Left hindlimb (tissue), 1 donor: ENCODE measurements at regions not wholly inside any gene's neighbourhood (a gene's known extent, or its start where the extent isn't known, plus 50 kb on each side); places are given as distances from the start of the nearest gene placed in this dataset.
"Not testable (repeated sequence)": the region's sequence is repeated elsewhere in the genome, so short reads cannot be mapped to it uniquely, and the experiment has no call there.

Experiments
- DNase-seq: peaks from one replicate; pipeline ENCODE4 v3.0.0-alpha.2; 2018

DNA sequence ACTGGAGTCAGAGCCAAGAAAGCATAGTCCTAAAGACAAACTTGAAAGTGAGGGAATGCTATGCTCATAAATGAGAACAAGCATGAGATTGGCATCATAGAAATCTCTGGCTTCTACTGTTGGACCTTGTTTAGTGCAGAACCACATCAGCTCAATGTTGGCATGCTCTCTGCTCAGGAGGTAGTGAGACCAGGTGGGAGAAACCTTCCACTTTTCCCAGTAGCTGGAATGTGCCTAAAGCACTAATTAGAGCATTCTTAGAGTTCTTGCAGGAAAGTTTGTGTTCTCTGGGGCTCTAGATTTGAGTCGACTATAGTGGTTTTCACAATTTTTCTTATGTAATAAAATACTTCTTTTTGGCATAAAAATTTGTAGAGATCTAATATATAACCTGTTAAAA is 159.7 kb upstream of the PRICKLE1 start:
- no peak for DNase-seq

DNA sequence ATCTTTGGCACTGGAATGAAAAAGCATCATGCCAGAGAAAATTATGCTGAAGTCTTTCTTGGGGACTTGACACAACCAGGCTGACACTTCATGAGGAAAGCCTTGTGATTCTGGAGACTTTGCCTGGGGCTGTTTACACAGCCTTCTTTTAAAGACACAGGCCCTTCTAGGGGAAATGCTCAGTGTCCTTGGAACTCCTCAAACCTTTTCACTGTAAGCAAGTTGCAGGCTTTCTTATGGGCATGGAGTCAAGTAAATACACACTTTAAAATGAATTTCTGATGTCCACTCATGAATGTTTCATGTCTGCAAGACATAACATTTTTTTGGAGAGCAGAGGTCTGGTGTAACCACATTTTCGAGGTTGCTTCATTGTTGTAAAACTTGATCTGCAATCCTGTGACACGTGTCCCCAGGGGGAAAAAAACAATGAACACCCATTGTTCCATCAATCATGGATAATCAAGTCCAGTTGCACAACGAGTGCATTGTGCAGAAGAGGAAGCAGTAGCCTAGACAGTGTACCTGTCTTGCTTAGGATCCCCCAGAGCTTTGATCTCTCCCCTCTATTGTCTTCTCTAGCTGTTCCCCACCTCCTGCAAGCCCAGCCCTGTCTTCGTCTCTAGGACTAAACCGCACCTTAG is 155.1 kb upstream of the PRICKLE1 start:
- DNase-seq: no peak

DNA sequence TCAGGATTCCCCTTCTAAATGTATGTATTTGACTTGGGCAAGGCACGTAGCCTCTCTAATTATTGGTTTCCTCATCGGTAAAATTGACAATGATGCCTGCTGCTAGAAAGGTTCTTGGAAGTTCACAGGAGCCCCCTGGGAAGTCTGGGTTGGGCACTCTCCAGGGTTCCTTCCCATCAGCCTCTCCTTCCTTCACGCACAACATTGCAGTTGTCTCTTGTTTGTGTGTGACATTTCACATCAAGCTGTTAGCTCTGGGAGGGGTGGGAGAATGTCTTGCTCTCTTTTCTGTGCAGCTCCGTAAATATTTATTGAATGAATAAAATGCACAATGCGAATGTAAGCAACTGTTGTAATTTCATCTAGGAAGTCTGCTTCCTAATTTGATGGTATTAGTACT is 153.2 kb upstream of the PRICKLE1 start:
- peak; percentile 66 for DNase-seq

DNA sequence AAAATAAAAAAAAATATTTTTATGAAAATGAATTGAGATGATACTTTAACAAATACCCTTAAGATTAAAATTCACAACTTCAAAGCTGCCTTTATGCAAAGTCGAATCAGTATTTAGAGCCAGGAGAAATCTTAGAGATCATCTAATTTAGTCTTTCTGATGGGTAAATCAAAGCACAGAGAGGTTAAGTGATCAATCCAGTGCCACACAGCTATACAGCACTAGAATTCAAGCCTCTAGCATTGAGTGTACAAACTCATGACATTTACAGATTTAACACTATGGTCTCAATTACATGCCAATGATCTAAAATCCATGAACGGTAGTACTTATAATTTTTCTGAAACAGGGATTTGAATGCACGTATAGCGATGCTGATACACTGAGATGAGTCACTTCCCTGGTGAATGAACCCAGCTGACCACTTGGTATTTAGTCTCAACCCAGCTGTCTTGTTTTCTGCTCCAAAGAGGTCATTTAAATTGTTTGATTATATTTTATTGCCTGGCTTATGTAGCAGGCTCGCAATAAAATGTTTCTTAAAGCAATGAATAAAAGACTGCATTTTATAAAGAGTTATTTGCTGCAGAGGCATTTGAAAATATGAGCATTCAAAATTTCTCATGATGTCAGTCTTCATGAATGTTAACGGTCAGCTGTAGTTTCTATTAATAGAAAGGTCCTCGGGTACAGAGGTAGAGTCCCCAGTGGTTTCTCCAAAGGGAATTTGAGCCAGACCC is 152.4 kb upstream of the PRICKLE1 start:
- DNase-seq: no peak

DNA sequence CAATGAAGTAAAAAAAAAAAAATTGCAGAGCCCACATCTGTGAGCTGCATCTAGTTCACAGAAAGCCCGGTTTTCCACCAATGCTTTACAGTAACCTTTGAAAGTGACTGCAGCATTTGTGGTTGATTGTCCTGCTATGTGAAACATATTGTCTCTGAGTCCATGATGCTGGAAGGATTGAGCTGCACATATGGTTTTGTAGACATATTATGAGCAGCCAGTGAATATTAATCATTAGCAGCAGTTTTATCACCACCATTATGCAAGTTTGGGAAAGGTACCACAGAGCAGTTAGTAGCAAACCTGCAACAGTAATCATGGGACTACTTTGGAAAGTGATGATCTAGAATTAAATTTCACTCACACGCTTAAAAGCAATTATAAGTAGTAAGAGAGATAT is 151.5 kb upstream of the PRICKLE1 start:
- no peak for DNase-seq

DNA sequence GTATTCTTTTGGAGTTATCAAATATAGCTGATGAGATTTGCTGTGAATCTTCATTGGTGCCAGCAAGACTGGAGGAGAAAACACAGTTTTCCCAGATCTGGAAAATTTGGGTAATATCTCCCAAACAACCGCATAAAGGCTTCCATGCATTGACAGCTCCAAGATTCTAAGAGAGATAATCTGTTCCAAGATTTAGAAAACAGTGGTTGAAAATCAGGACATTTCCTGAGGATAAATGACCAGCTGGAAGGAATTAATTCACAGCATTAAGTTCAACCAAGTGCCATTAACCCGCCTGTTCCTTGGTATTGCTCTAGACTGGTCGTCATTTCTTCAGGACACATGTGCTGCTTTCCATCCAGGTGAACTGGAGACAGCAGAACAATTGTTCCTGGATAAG is 147.9 kb upstream of the PRICKLE1 start:
- no peak for DNase-seq

DNA sequence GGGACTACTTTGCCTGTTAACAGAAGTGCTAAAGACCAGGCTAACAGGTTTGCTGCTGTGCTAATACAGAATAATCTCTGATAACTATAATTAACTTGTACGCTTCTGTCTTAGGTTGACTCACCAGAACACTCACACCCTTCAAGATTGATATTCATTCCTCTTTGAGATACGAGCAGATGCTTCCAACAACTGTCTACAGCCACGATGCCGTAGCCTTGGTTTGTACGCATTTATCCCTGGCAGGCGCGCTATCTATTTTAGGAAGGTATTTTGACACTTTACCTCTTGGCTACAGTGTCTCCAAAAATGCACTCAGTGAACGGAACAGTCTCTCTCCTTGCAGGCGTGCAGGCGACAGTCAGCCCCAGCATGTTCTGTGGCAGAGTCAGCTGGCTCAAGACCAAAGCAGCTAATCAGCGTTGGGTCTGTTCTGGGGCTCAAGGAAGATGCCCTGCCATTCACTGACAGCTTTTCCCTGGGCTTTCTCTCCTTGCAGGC is 146.4 kb upstream of the PRICKLE1 start:
- no peak for DNase-seq

DNA sequence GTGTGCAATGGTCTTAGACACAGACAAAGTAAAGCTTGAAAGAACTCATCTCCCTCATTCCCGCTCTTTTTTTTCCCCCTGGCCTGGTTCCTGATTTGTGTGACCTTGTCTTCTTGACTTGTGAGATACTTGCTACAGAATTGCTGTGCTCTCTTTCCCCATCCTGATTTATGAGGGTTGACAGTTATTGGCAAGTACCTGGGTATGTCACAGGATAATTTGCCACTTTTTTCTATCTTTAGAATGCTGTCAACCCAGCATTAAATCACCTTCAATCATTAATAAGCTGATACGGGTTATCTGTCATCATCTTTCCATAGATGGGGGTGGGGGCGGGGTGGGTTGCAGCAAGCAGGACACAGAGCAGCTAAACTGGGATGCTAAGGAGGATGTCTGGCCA is 144.4 kb upstream of the PRICKLE1 start:
- DNase-seq: no peak

DNA sequence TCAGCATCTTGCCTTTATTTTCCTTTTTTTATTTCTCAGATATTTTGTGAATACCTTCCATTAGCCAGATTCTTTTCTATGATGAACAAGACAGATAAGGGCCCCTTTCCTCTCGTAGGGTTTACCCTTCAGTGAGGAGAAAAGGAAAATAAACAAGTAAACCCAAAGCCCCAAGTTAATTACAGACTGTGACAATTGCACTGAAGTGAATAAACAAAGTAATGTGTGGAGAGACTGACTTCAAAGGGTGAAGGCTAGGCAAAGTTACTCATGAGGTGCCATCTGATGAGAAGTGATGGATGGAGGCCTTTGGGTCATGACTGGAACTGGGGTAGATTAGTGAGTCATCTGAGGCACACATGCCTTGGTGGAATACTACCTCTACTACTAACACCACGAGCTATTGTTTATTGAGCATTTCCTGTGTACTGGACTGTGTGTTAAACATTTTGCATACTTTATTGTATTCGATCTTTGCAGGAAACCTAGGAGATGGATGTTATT is 143.4 kb upstream of the PRICKLE1 start:
- no peak for DNase-seq

DNA sequence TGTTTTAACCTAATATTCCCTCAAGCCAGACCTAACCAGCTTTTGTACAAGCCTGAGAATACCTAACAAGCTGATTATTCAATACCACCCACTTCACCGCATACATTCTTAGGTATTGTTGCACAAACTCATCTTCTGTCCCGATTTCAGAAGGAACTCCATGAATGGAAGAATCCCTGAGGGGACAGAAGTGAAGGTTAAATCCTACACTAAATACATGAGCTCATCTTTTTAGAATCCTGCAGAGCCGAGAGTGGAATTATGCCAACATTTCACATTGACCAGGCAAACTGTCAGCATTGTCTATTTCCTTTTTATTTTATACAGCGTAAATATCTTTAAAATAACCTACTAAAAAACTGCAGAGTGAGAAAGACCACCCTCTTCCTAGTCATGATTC is 140.7 kb upstream of the PRICKLE1 start:
- DNase-seq: no peak

DNA sequence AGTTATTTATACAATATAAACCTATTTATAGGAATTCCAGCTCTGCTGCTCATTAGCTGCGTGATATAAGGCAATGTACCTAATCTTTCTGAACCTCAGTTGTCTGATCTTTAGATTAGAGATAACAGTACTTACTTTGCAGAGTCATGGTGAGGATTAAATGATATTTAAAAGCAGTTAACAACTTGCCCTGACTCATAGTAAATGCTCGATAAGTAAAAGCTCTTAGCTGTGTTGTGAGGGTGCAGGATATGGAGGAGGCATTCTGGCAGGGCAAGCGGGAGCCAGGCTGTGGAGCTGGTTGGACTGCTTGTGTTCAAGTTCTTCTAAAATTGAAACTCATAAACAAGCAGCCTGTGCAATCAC is 140.0 kb upstream of the PRICKLE1 start:
- DNase-seq: no peak

DNA sequence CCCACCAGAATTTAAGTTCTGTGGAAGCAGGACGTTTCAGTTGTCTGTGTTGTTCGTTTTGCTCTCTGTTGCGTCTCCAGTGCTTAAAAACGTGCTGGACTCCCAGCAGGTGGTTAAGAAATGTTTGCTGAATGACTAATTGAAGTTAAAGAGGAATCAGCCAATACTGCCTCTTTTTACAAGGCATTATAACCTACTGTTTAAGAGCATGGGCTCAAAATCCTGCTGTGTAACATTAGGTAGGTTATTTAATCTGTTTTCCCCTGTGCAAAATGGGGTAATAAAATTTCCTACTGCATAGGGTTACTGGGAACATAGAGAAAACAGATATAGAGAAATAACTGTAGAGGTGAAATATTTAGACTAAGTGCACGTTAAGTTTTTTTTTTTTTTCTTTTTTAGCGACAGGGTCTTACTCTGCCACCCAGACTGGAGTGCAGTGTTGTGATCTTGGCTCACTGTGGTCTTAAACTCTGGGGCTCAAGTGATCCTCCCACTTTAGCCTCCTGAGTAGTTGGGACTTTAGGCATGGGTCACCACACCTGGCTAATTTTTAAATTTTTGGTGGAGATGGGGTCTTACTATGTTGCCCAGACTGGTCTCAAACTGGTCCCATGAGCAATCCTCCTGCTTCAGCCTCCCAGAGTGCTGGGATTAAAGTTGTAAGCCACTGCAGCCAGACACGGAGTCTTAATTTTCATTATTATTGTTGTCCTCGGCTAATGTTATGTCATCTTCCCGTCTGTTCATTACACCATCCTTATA is 139.4 kb upstream of the PRICKLE1 start:
- DNase-seq: no peak

DNA sequence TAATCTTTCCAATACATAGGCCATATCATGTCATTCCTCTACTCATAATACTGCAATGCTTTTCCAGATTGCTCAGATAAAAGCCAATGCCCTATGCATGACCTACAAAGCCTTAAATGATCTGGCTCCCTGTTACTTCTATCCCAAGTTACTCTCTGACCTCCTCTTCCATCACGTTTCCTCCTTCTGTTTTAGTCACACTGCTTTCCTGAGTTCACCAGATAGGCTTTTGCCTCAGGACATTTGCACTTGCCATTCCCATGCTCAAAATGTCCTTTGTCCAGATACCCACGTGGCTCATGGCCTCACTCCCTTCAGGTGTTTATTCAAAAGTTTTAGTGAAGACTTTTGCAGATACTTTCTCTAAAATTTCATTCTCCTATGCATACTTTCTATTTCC is 138.7 kb upstream of the PRICKLE1 start:
- DNase-seq: no peak

DNA sequence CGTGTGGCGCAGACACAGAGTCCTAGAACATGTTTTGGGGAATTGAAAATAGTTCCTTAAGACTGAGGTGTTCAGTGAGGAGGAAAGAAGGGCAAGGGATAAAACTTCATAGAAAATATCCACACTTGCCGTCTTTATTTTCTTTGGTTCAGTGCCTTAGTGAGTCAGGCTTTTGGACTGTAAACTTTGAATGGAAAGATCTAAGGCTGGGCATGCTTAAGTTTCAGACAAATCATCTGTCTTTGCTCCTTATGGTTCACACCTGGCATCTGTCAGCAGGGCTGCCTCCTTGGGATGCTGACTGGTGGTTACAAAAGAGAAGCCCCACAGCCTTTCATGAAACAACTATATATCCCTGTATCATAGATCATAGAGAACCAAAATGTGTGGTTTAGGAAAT is 136.3 kb upstream of the PRICKLE1 start:
- DNase-seq: no peak

DNA sequence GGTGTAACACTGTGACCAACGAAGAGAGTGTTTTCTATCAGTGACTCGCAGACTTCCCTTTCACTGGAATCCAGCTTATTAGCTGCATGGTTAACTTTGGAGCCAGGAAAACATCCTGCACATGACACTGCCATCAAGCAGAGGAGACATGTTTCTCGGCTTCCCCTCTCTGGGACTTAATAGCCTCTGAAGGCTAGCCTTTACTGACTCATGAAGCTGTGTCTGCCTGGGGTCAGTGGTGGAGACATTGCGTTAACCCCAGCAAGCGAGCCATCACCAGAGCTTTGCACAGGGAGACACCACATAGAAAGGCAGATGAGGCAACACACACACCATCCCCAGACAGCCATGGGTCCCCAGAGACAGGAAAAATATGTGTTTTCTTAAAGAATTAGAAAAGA is 126.9 kb upstream of the PRICKLE1 start:
- no peak for DNase-seq

DNA sequence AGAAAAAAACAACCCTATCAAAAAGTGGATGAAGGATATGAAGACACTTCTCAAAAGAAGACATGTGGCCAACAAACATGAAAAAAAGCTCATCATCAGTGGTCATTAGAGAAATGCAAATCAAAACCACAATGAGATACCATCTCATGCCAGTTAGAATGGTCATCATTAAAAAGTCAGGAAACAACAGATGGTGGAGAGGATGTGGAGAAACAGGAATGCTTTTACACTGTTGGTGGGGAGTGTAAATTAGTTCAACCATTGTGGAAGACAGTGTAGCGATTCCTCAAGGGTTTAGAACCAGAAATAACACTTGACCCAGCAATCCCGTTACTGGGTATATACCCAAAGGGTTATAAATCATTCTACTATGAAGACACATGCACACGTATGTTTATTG is 124.0 kb upstream of the PRICKLE1 start:
- DNase-seq: not testable (repeated sequence)

DNA sequence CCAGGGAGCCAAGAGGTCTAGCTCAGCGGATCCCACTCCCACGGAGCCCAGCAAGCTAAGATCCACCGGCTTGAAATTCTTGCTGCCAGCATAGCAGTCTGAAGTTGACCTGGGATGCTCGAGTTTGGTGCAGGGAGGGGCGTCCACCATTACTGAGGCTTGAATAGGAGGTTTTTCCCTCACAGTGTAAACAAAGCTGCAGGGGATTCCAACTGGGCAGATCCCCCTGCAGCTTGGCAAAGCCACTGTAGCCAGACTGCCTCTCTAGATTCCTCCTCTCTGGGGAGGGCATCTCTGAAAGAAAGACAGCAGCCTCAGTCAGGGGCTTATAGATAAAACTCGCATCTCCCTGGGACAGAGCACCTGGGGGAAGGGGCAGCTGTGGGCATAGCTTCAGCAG is 118.8 kb upstream of the PRICKLE1 start:
- DNase-seq: not testable (repeated sequence)

DNA sequence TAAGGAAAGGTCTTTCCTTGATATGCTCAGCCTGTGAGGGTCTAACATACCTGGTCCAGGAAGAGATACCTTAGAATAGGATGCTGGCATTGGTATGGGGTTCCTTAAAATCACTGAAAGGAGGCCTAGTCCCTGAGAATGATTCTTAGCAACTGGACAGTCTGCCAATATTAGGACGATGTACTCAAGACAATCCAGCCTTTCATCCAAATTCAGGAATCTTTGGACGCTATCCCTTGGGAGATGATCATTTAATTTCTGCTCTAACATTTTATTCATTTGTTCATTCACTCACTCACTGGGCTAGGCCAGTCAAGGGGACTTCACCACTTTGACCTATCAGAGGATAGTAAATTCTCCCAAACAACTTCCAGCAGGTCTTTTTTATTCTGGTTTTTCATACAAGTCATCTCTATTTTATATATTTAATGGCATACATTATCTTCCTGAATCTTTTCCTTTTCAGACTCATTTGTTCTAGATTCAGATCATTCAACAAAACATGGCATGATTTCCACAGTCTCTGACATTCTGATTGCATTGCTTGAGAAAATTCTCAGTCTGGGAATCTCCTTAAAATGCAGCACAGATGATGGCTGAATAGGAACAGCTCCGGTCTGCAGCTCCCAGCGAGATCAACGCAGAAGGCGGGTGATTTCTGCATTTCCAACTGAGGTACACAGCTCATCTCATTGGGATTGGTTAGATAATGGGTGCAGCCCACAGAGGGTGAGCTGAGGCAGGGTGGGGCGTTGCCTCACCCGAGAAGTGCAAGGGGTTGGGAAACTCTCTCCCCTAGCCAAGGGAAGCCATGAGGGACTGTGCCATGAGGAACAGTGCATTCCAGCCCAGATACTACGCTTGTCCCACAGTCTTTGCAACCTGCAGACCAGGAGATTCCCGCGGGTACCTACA is 118.0 kb upstream of the PRICKLE1 start:
- no peak for DNase-seq

DNA sequence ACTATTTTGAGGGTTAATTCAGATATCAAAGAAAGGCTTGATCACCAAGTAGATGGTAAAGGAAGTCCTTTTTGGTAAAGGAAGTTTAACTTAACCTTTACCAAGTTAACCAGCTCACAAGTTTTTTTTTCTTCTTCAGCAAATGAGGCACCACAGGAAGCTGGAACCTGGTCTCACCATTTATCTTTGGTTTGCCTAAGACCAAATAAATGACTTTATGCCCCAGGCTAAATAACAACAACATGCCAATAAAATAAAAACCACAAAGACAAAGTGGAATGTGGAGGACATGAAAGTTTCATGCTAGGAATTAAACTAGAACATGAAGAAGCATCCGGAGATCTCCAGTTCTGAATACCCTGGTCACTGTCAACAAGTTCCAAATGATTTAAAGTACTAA is 116.8 kb upstream of the PRICKLE1 start:
- no peak for DNase-seq

DNA sequence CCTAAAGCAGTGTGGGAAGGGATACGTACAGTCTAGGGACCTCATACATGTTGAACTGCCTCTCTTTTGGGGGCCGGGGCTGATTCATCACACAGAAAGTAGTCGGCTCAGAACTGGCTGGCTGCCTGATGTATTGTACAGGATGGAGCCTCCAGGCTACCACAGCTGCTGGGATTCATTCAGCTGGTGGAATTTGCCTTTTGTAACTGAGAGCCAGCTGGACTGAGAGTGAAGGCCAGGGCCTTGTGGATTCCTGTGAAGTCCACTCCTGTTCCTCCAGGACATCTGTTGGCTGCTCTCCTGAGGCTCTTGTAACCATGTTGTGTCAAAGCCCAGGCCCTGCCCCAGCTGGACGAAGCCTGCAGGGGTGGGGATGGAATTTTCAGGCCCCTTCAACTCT is 116.3 kb upstream of the PRICKLE1 start:
- peak; percentile 85 for DNase-seq

DNA sequence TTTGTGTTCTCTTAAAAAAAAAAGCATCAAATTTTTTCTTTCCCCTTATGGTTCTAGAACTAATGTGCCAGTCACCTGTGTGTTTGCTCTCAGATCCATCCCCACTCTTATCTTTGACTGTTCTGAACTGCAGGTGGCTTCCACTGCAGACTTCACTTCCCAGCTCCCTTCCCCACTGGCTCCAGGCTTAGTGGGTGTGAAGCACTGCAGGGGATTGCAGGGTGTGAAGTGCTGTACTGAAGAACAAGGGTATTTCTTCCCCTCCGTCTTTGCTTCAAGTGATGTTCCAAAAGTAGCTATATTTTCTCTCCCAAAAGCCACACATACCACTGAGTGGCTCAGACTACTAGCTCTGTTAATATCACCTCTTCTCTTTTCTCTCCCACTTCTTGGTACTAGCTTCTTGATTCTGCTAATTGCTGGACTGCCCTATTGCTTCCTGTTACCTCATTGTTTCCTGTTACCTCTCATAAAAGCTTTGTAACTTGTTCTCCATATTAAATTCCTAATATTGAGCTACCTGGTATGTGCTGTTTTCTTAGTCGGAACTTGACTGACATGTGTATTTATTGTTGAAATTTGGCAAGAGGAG is 115.4 kb upstream of the PRICKLE1 start:
- DNase-seq: no peak

DNA sequence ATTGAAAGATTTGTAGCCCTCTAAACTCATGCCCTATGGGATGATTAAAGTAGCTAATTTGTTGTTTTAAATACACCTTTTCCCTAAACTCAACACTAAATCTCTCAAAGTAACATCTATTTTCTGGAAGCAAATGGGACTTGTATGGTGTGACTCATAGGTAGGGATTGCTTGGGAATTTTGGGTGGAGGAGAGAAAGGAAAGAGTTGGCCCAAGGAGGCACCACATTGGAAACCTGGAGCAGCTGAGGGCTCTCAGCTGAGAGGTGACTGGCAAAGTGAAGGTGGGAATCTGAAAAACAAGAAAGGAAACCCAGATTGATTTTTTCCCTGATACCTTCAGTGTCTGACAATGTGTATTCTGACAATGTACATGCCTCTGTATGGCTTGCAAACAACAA is 114.8 kb upstream of the PRICKLE1 start:
- no peak for DNase-seq
